ENCODE measurements at regions not wholly inside any gene's neighbourhood (a gene's known extent, or its start where the extent isn't known, plus 50 kb on each side); places are given as distances from the start of the nearest gene placed in this dataset.

- Mint-ChIP-seq H3K36me3 (no peaks in the 10 kb centered on the region), H3K4me1 (no peaks in the 10 kb centered on the region), H3K4me3 (no peak overlapping the region), H3K27ac (no peak overlapping the region), H3K9me3 (no peaks in the 10 kb centered on the region)
- ATAC-seq (no peak), DNase-seq (ENCODE audit: low spot score in 2 of 2) (no peak)
Measured at GRCh38 chr3:186487819-186488218, 56.4 kb downstream of the CRYGS start.

- Mint-ChIP-seq H3K4me3 (no peak overlapping the region), H3K4me1 (no peaks in the 10 kb centered on the region), H3K9me3 (no peaks in the 10 kb centered on the region), H3K27ac (no peak overlapping the region), H3K36me3 (no peaks in the 10 kb centered on the region)
- DNase-seq (ENCODE audit: low spot score in 2 of 2): no peak
- ATAC-seq: no peak
Measured at GRCh38 chr3:186487037-186487436, 57.1 kb downstream of the CRYGS start.

GRCh38 chr3:186483611-186484340 is 60.4 kb downstream of the CRYGS start:
- no peak overlapping the region for H3K27ac Mint-ChIP-seq
- peaks cover 8% of the 10 kb centered on the region for H3K4me1 Mint-ChIP-seq
- ATAC-seq: no peak

GRCh38 chr3:186481526-186481925 is 62.7 kb downstream of the CRYGS start:
- Mint-ChIP-seq H3K36me3 (no peaks in the 10 kb centered on the region), H3K4me1 (peaks cover 8% of the 10 kb centered on the region), H3K27ac (no peak overlapping the region), H3K4me3 (no peak overlapping the region), H3K9me3 (no peaks in the 10 kb centered on the region)
- ATAC-seq (no peak), DNase-seq (ENCODE audit: low spot score in 2 of 2) (no peak)

More at GRCh38 chr3:186483611-186484340, 60.4 kb downstream of the CRYGS start:
- no peak for DNase-seq (ENCODE audit: low spot score in 2 of 2)
- Mint-ChIP-seq H3K36me3 (no peaks in the 10 kb centered on the region), H3K4me3 (no peak overlapping the region), H3K9me3 (no peaks in the 10 kb centered on the region)

GRCh38 chr3:186477876-186478275 is 66.3 kb downstream of the CRYGS start:
- Mint-ChIP-seq H3K4me1 (peaks cover 8% of the 10 kb centered on the region), H3K4me3 (no peak overlapping the region), H3K9me3 (no peaks in the 10 kb centered on the region), H3K27ac (no peak overlapping the region), H3K36me3 (no peaks in the 10 kb centered on the region)
- DNase-seq (ENCODE audit: low spot score in 2 of 2) (peak in 1 of 2 donors; percentile 34), ATAC-seq (no peak)

- no peaks in the 10 kb centered on the region for H3K9me3 Mint-ChIP-seq
- H3K36me3 Mint-ChIP-seq: no peaks in the 10 kb centered on the region
- ATAC-seq (no peak), DNase-seq (ENCODE audit: low spot score in 2 of 2) (peak in 1 of 2 donors; percentile 35)
- H3K27ac Mint-ChIP-seq: no peak overlapping the region
- peak overlapping the region; percentile 2 for H3K4me3 Mint-ChIP-seq
- H3K4me1 Mint-ChIP-seq: peaks cover 8% of the 10 kb centered on the region
Measured at GRCh38 chr3:186477033-186477432, 67.1 kb downstream of the CRYGS start.

GRCh38 chr3:186476541-186476940 is 67.6 kb downstream of the CRYGS start:
- Mint-ChIP-seq H3K27ac (no peak overlapping the region), H3K4me1 (peaks cover 4% of the 10 kb centered on the region), H3K4me3 (peak overlapping the region; percentile 2), H3K9me3 (no peaks in the 10 kb centered on the region), H3K36me3 (no peaks in the 10 kb centered on the region)
- no peak for DNase-seq (ENCODE audit: low spot score in 2 of 2)
- peak; percentile 39 for ATAC-seq

GRCh38 chr3:186476044-186476468 is 68.1 kb downstream of the CRYGS start:
- peak; percentile 68 for ATAC-seq
- Mint-ChIP-seq H3K4me1 (no peaks in the 10 kb centered on the region), H3K9me3 (no peaks in the 10 kb centered on the region), H3K27ac (peak overlapping the region; percentile 77), H3K4me3 (no peak overlapping the region), H3K36me3 (no peaks in the 10 kb centered on the region)
- no peak for DNase-seq (ENCODE audit: low spot score in 2 of 2)

GRCh38 chr3:186473166-186473565 is 71.0 kb downstream of the CRYGS start:
- DNase-seq (ENCODE audit: low spot score in 2 of 2) (no peak), ATAC-seq (no peak)
- H3K4me1 Mint-ChIP-seq: no peaks in the 10 kb centered on the region
- H3K36me3 Mint-ChIP-seq: no peaks in the 10 kb centered on the region
- H3K27ac Mint-ChIP-seq: no peak overlapping the region
- no peaks in the 10 kb centered on the region for H3K9me3 Mint-ChIP-seq
- H3K4me3 Mint-ChIP-seq: no peak overlapping the region

GRCh38 chr3:186472456-186473008 is 71.6 kb downstream of the CRYGS start:
- H3K4me1 Mint-ChIP-seq: no peaks in the 10 kb centered on the region
- no peaks in the 10 kb centered on the region for H3K36me3 Mint-ChIP-seq
- no peak for DNase-seq (ENCODE audit: low spot score in 2 of 2)
- ATAC-seq: no peak
- H3K9me3 Mint-ChIP-seq: no peaks in the 10 kb centered on the region
- no peak overlapping the region for H3K27ac Mint-ChIP-seq
- H3K4me3 Mint-ChIP-seq: no peak overlapping the region

- Mint-ChIP-seq H3K4me1 (no peaks in the 10 kb centered on the region), H3K27ac (no peak overlapping the region), H3K9me3 (no peaks in the 10 kb centered on the region), H3K4me3 (no peak overlapping the region), H3K36me3 (no peaks in the 10 kb centered on the region)
- DNase-seq (ENCODE audit: low spot score in 2 of 2): peak in 1 of 2 donors; percentile 26
- no peak for ATAC-seq
Measured at GRCh38 chr3:186471771-186472170, 72.4 kb downstream of the CRYGS start.

GRCh38 chr3:186469525-186469924 is 74.7 kb downstream of the CRYGS start:
- peak in 1 of 2 donors; percentile 39 for DNase-seq (ENCODE audit: low spot score in 2 of 2)
- peaks cover under 1% of the 10 kb centered on the region for H3K4me1 Mint-ChIP-seq

GRCh38 chr3:186467969-186468368 is 76.2 kb downstream of the CRYGS start:
- no peak overlapping the region for H3K27ac Mint-ChIP-seq
- no peak for ATAC-seq
- peaks cover 6% of the 10 kb centered on the region for H3K4me1 Mint-ChIP-seq
- DNase-seq (ENCODE audit: low spot score in 2 of 2): peak in 1 of 2 donors; percentile 13
- H3K36me3 Mint-ChIP-seq: no peaks in the 10 kb centered on the region
- H3K4me3 Mint-ChIP-seq: no peak overlapping the region
- no peaks in the 10 kb centered on the region for H3K9me3 Mint-ChIP-seq

More at GRCh38 chr3:186469525-186469924, 74.7 kb downstream of the CRYGS start:
- Mint-ChIP-seq H3K27ac (no peak overlapping the region), H3K9me3 (no peaks in the 10 kb centered on the region), H3K36me3 (no peaks in the 10 kb centered on the region), H3K4me3 (no peak overlapping the region)
- ATAC-seq: no peak

- Mint-ChIP-seq H3K27ac (no peak overlapping the region), H3K4me3 (no peak overlapping the region), H3K4me1 (peaks cover 6% of the 10 kb centered on the region), H3K36me3 (no peaks in the 10 kb centered on the region), H3K9me3 (no peaks in the 10 kb centered on the region)
- no peak for ATAC-seq
- DNase-seq (ENCODE audit: low spot score in 2 of 2): peak in 1 of 2 donors; percentile 26
Measured at GRCh38 chr3:186466391-186466974, 77.7 kb downstream of the CRYGS start.

- DNase-seq (ENCODE audit: low spot score in 2 of 2) (peak in 1 of 2 donors; percentile 43), ATAC-seq (no peak)
- Mint-ChIP-seq H3K4me3 (no peak overlapping the region), H3K27ac (no peak overlapping the region), H3K9me3 (no peaks in the 10 kb centered on the region), H3K36me3 (no peaks in the 10 kb centered on the region), H3K4me1 (peaks cover 6% of the 10 kb centered on the region)
Measured at GRCh38 chr3:186465508-186465907, 78.7 kb downstream of the CRYGS start.

Measured in stimulated activated effector memory CD8-positive, alpha-beta T cell treated with anti-CD3 and anti-CD28 coated beads, Interleukin-12 subunit alpha, Interleukin-12 subunit beta, amount 100 ng/mL, for 72 hours (primary cell).